ENCODE measurements at regions not wholly inside any gene's neighbourhood (a gene's known extent, or its start where the extent isn't known, plus 50 kb on each side); places are given as distances from the start of the nearest gene placed in this dataset.

GRCh38 chr13:99893567-99893966 is 78.0 kb downstream of the ZIC5 start:
- TF ChIP-seq POLR2A (IDR thresholded peaks at IDR 0.05) (no peak), CTCF (IDR thresholded peaks at IDR 0.05) (no peak)

Data from Peyer's patch (tissue), 4 donors.